Stimulated activated CD4-positive, alpha-beta T cell treated with anti-CD3 and anti-CD28 coated beads, Interleukin-15, amount 100 ng/mL, for 1 hour (primary cell): ENCODE measurements at regions not wholly inside any gene's neighbourhood (a gene's known extent, or its start where the extent isn't known, plus 50 kb on each side); places are given as distances from the start of the nearest gene placed in this dataset.

Source experiments
- DNase-seq, 2 donors: peaks; one replicate each; pipeline ENCODE4 v3.0.0-alpha.2; 2020; ENCODE audit warnings: low read depth in 1 of 2, low spot score in 1 of 2

GRCh38 chr18:8942909-8943545, 159.5 kb upstream of the NDUFV2 start:
- DNase-seq, result no peak

- no peak for DNase-seq
These were observed 158.3 kb upstream of the NDUFV2 start for GRCh38 chr18:8943900-8944870.

- no peak for DNase-seq
These were observed 157.6 kb upstream of the NDUFV2 start for GRCh38 chr18:8944871-8945245.

DNA sequence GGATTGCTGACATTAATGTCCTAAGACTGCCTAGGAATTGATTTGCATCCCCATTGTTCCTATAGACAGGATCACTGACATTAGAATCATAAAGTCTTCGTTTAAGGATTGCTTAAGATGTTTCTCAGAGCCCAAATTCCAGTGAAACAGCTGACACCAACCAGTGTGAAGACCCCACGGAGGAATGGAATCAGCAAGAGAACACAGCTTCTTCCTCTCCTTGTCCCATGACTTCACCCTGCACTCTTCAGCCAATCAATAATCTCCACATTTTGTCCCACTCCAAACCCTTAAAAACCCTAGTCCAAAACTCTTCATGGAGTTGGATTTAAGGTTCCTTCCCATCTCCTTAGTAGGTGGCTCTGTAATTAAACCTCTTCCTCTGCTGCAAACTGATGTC, 157.0 kb upstream of the NDUFV2 start:
- no peak for DNase-seq

GRCh38 chr18:8946066-8946838, 156.2 kb upstream of the NDUFV2 start:
- no peak for DNase-seq

- DNase-seq, result no peak
These were observed 154.9 kb upstream of the NDUFV2 start for GRCh38 chr18:8947566-8947965.

- DNase-seq, result no peak
These were observed 154.5 kb upstream of the NDUFV2 start for GRCh38 chr18:8948011-8948410.

DNA sequence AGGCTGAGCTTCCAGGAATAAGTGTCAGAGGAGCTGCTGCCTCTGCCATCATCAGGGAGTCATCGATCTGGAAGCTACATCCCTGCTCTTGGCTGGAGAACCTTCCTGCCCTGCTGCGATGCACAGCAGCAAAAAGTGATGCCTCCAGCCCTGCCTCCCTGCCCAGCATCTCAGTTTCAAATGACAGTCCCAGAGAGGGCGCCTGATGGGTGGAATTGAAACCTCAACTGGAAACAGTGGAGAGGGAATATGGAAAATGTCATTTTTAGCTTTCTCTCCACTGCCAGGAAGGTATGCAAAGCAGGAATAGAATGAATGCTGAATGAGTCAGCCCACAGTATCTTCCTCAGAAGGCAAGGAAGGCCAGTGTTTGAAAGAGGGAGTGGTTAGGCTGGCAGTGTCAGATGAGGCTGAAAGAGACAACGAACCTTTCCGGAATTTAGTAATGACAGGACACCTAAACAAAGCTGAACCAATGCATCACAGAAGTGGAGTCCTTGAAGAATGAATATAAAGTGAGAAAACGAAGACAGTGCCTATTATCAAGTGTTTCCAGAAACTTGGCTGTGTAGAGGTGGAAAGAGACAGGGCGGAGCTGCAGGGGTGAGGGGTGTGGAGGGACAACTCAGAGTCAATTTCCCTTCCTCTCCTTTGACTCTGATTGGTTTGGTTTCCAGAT, 153.9 kb upstream of the NDUFV2 start:
- DNase-seq, result no peak

GRCh38 chr18:8949206-8949605, 153.3 kb upstream of the NDUFV2 start:
- DNase-seq, result no peak

GRCh38 chr18:8951491-8951890, 151.0 kb upstream of the NDUFV2 start:
- DNase-seq, result no peak

DNA sequence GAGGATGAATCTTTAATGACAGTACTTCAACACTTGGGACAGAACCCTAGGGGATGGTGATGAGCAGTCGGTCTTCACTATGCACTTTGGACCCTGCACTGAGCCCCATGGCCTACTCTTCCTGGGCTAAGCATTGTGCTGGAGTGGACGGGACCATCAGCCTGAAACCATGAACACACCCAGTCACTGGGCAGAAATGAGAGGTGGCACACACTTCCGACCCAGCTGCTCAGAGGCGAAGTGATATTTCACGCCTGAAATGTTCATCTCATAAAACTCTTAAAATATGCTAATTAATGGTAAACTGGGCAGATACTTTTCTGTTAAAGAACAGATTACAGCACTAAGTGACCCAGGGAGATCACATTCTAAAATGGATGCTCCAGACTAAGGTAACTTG, 150.3 kb upstream of the NDUFV2 start:
- no peak for DNase-seq

GRCh38 chr18:8952769-8953760, 149.4 kb upstream of the NDUFV2 start:
- no peak for DNase-seq

- DNase-seq, result no peak
These were observed 144.8 kb upstream of the NDUFV2 start for GRCh38 chr18:8957731-8958130.

DNA sequence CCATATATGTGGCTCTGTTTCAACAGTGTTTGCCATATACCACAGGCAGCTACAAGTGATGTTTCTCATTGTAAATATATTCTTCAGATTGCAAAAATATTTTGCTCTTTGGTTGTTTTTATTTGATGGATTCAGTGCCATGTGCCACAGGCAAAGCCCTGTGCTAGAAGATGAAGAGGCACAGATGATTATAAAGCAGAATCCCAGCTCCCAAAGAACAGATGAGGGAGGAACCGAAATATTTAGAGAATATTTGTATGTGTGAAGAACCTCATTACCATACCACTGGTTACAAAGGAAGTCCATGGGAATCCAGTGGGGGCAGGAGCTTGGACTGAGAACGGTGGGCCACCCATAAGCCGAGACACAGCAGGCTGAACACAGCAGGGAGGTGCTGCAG, 143.8 kb upstream of the NDUFV2 start:
- no peak for DNase-seq

GRCh38 chr18:8959551-8960135, 142.9 kb upstream of the NDUFV2 start:
- no peak for DNase-seq

GRCh38 chr18:8960740-8961657, 141.5 kb upstream of the NDUFV2 start:
- DNase-seq, result no peak

DNA sequence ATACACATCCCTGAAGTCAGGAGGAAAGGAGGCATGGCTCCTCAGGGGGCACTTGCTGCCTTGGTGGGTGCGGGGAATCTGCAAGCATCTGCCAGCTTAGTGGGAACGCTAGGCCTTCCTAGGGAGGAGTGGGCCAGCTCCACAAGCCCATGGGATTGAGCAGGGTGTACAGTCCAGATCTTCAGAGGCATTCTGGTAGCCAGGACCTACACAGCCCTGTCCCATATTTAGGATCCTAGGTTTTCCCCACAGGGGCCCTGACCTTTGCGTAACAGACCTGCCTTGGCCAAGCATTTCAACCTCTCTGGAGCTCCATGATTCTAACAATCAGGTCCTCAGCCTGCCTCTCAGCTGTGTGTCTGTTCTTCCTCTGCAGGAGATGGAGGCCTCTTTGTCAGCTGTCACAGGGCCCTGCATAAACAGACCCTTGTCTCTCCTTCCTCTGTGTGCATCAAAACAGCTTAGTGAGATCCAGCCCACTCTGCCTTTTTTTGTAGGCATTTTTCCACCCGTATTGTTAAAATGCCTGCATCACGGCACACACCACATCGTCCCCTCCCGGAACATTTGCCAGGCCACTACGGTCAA, 140.2 kb upstream of the NDUFV2 start:
- no peak for DNase-seq
